Adrenal gland (tissue), 5 donors: ENCODE measurements at regions not wholly inside any gene's neighbourhood (a gene's known extent, or its start where the extent isn't known, plus 50 kb on each side); places are given as distances from the start of the nearest gene placed in this dataset.

ENCODE experiments used
- POLR2A ChIP-seq, 2 donors: fragments of 450-650 bp; IDR thresholded peaks; one replicate each; pipeline ENCODE4 v1.6.1; 2017; ENCODE audit warnings: antibody characterized with exemption in 2 of 2, mild to moderate bottlenecking in 2 of 2, moderate library complexity in 1 of 2
- TF ChIP-seq, protein P1 (sequence below), 6 experiments: fragments of 450-650 bp in 4 of 6; fragments of 200-600 bp in 2 of 6; sonication (generic) in 1 of 6; IDR thresholded peaks; 1 replicate in 5 of 6; 2 replicates in 1 of 6; pipeline versions ENCODE4 v1.5.1 to v1.8.0; 2016 to 2021; ENCODE audit warnings: antibody characterized with exemption in 6 of 6, mild to moderate bottlenecking in 2 of 6, moderate library complexity in 1 of 6
- donor health status: DM: no; HTN: no; CAD: no.

DNA sequence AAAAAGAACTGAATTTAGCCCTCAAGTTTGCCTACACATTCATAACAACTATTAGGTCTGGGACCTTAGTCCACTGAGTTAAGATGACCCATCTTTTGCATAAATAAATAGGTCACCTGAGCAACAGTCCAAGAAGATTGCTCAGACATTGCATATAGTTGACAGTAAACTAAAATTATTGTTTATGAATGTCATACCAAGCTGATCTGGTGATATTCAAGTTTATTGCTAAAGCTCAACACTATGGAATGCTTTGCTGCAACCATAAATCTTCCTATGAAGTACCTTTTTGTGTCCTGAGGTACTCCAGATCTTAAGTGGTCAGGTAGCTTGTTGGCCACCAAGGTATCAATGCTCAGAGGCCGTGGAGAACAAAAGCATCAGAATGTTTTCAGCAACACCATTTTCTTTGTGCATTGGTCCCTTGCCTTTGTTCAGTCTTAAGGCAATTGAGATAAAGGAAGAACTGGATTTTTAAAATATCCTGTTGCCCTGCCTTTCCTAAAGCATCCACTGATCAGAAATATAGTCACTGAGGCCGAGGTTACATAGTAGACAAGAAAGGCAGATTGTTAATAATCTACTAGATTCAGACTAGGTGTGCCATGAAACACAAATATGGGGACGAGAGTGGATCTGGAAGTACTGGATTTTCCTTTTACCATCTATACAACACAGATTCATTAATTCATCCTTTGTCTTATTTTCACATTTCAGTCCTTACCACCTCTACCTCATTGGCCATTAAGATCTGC lies 321.3 kb downstream of the PTEN start:
- no peak for TF ChIP-seq POLR2A (IDR thresholded peaks at IDR 0.05)
- TF ChIP-seq, protein P1, sequence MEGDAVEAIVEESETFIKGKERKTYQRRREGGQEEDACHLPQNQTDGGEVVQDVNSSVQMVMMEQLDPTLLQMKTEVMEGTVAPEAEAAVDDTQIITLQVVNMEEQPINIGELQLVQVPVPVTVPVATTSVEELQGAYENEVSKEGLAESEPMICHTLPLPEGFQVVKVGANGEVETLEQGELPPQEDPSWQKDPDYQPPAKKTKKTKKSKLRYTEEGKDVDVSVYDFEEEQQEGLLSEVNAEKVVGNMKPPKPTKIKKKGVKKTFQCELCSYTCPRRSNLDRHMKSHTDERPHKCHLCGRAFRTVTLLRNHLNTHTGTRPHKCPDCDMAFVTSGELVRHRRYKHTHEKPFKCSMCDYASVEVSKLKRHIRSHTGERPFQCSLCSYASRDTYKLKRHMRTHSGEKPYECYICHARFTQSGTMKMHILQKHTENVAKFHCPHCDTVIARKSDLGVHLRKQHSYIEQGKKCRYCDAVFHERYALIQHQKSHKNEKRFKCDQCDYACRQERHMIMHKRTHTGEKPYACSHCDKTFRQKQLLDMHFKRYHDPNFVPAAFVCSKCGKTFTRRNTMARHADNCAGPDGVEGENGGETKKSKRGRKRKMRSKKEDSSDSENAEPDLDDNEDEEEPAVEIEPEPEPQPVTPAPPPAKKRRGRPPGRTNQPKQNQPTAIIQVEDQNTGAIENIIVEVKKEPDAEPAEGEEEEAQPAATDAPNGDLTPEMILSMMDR (IDR thresholded peaks at IDR 0.05): no peak
